Stimulated activated CD4-positive, alpha-beta T cell treated with anti-CD3 and anti-CD28 coated beads, Interleukin-4, amount 100 ng/mL, for 24 hours (primary cell): ENCODE measurements at regions not wholly inside any gene's neighbourhood (a gene's known extent, or its start where the extent isn't known, plus 50 kb on each side); places are given as distances from the start of the nearest gene placed in this dataset.

ENCODE experiments used
- DNase-seq: peaks from one replicate; pipeline ENCODE4 v3.0.0-alpha.2; 2020

GRCh38 chr22:22397292-22397870 lies 111.2 kb downstream of the ZNF280B start:
- DNase-seq = no peak

DNA sequence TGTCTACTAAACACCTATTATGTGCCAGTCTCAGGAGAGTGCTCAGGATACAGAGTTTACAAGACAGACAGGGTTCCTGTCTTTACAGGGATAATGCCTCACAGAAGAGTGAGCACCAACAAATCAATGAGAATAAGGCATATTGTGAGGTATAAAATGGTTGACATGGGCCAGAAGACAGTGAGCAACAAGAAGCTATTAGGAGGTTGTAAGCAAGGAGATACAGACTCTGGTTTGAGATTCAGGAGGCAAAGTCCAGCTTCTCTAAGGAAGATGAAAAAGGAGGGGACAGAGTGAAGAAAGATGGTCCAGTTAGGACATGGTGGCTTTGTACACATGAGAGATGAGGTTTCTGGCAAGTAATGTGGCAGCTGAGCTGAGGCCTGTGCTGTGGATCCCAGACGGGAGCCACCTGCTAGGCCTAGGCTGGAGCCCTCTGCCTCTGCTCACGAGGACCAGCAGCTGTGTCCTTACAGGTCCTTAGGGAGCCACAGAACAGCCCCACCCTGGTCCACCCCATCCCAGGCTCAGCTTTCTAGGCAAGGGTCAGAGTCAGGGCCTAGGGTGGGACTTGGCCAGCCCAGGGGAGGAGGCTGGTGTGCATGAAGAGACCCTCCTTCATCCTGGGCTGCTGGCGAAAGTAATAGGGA lies 110.5 kb downstream of the ZNF280B start:
- DNase-seq = no peak

GRCh38 chr22:22398530-22399327 lies 109.8 kb downstream of the ZNF280B start:
- DNase-seq = no peak

DNA sequence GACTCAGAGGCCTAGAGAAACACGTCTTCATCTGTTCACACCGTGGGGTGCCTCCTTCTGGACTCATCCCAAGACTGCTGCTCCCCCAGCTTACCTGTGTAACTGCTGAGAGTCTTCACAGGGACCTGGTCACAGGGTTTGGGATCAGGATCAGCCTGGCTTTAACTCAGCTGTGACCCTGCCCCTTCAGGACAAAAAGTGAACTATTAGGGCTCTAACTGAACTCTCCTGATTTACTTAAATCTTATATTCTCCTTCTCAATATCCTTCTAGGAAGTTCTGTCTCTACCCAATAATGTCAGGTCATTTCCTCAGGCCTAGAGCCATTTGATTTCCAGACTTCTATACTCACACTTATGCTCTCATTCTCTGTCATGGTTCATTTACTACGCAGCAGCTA lies 108.4 kb downstream of the ZNF280B start:
- DNase-seq = no peak

- no peak for DNase-seq
Observed at GRCh38 chr22:22400964-22401363, 107.6 kb downstream of the ZNF280B start.

GRCh38 chr22:22401381-22401780 lies 107.2 kb downstream of the ZNF280B start:
- DNase-seq = no peak

DNA sequence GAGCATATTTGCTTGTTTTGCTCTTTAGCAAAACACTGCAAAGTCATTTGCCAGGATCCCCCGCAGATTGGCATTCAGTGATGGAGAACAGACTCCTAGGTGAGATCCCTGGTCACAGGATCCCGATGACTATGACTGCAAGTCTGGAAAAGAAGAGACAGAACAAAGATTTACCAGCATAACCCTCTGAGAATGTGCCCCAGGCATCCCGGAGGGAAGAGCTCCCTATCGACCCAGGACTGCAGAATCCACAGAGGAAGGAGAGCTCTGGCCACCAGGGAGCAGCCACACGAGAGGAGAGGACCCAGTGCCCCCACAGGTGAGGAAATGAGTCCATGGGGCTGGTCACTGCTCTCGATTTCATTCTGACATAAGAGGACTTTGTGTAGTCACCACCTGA lies 105.2 kb downstream of the ZNF280B start:
- no peak for DNase-seq

DNA sequence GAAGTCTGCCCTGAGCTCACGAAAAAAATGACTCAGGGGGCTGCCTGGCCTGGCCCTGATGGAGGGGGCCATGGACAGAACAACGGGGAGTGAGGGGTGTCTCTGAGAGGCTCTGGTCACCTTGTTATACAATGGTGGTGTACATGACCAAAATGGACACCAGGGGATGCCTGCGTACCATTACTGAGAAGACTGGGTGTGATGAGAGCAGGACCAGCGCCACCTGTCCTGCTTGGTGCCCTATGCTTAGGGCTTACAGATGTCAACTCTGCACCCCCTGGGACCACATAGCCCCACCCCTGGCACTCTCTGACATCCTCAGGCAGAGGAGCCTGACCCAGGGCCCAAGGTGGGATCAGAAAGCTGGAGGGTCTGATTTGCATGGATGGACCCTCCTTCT lies 104.8 kb downstream of the ZNF280B start:
- no peak for DNase-seq

DNA sequence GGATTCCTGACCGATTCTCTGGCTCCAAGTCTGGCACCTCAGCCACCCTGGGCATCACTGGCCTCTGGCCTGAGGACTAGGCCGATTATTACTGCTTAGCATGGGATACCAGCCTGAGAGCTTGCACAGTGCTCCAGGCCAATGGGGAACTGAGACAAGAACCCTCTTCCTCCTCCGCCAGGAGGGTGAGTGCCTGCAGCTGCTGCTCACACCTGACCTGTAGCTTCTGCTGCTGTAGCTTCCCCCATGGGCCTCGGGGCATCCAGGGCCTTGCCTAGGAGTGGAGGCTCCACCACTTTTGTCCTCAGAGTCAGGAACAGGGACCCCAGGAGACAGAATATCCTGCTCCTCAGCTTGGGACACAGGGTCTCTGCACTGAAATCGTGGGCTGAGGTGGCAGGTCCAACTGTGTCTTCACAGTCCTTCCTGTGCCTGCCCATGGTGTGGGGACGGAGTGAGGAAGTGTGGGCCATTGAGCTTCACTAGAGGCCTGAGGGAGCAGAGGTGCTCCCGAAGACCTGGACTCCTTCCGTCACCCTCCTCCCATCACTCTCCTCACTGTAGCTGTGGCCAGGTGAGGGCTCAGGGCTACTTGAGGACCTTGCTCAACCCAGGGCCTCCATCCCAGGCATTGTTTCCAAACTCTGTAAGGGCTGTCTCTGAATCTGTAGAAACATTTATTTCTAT lies 103.8 kb downstream of the ZNF280B start:
- DNase-seq = no peak

GRCh38 chr22:22406445-22407027 lies 102.0 kb downstream of the ZNF280B start:
- DNase-seq = no peak

DNA sequence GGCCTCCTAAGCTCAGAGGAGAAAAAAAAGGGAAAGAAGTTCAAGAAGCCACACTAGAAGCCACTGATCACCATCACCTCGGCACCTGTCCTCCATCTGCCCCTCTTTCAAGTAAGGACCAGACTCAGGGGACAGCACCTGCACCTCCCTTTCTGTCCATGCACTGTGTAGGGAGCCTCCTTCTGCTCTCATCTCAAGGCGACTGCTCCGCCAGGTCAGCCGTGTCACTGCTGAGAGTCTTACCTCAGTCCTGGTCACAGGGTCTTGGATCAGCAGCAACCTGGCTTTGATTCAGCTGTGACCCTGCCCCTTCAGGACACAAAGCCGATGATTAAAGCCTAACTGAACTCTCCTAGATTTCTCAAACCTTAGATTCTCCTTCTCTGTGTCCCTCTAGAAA lies 101.5 kb downstream of the ZNF280B start:
- no peak for DNase-seq

DNA sequence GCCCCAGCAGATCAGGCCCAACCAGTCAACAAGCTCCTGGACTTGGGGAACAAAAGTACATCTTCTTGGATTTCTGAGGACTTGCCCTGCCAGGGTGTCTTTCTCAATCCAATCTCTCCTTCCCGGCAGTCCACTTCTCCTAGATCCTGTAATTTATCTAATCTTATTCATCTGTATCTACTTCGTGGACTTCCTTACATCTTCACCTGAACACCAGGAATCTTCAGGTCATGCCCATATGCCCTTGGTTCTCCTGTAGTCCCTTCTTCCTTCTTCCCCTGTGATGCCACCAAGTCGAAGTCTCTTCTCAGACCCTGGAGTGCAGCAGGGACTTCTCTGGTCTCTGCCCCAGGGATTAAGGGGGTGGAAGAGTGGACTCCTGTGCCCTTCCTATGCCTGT lies 100.3 kb downstream of the ZNF280B start:
- DNase-seq = no peak

DNA sequence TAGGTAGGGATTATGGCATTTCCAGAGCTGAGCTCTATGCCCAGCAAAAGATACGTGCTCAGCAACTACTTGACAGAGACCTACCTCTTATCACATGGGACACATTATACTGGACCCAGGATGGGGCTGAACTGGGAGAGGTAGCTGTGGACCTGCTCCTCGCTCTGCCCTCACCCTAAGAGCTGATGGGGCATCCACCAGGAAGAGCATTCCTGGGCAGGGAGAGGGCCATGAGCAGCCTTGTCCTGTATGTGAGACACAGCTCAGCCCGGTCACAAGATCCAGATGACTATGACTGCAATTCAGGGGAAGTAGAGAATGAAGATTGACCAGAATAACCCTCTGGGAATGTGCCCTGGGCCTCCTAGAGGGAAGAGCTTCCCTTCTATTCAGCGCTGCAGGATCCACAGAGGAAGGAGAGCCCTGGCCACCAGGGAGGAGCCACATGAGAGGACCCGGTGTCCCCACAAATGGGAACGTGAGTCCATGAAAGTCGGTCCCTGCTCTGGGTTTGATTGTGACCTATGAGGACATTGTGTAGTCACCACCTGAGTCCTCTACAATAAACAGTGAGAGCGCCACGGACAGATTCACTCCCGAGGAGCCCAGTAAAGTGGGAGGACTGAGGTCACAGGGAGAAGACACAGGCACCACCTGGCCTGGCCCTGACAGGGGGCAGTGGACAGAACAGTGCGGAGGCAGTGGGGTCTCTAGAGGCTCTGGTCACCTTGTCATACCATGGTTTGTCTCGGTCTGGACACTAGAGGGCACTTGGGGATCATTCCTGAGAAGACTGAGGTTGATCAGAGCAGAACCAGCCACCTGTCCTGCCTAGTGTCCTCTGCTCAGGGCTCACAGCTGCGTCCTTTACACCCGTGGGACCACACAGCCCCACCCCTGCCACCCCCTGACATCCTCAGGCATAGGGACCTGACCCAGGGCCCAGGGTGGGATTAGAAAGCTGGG lies 99.5 kb downstream of the ZNF280B start:
- no peak for DNase-seq

- no peak for DNase-seq
Observed at GRCh38 chr22:22410121-22410520, 98.4 kb downstream of the ZNF280B start.

DNA sequence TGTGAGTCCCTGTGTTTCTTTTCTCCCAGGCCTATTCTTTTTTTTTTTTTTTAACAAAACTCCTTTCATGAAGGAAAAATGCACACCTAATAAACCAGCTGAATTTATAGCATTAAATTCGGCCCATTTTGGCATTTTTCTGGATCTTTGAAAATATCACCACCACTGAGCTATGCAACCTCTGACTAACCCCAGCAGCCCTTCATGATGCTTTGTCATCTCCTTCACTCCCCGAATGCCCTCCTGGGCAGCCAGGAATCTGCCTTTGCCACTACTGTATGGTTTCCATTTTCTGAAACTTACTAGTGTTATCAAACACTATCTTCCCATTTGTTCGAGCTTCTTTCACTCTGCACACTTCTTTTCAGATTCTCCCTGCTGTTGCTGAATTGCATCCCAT lies 97.9 kb downstream of the ZNF280B start:
- no peak for DNase-seq

- DNase-seq = no peak
Observed at GRCh38 chr22:22414266-22414665, 94.3 kb downstream of the ZNF280B start.

DNA sequence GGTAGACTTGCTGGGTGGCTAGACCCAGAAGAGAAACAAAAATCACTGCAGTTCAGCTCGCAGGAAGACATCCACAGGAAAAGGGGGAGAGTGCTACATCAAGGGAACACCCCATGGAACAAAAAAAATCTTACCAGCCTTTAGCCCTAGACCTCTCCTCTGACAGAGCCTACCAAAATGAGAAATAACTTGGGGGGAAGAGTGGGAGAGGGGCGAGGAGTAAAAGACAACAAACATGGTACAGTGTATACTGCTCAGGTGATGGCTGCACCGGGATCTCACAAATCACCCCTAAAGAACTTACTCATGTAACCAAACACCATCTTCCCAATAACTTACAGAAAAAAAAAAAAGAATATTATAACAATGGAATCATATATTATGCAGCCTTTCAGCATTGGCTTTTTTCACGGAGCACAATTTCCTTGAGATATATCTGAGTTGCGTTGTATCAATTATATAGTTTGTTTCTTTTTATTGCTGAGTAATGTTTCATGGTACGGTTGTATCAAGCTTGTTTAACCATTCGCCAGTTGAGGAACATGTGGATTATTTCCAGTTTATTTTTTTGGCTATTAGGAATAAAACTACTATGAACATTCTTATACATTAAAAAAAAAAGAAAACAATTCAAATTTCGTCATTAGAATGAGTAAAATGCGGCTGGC lies 90.9 kb downstream of the ZNF280B start:
- DNase-seq = no peak

DNA sequence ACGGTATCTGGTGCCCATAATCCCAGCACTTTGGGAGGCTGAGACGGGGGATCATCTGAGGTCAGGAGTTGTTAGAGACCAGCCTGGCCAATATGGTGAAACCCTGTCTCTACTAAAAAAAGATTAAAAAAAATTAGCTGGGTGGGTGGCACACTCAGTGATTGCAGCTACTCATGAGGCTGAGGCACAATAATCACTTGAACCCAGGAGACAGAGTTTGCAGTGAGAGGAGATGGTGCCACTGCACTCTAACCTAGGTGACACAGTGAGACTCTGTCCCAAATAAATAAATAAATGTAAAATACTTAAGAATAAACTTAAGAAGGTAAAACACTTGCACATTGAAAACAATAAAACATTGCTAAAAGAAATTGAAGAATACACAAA lies 90.4 kb downstream of the ZNF280B start:
- no peak for DNase-seq

- DNase-seq = no peak
Observed at GRCh38 chr22:22418957-22419356, 89.6 kb downstream of the ZNF280B start.

DNA sequence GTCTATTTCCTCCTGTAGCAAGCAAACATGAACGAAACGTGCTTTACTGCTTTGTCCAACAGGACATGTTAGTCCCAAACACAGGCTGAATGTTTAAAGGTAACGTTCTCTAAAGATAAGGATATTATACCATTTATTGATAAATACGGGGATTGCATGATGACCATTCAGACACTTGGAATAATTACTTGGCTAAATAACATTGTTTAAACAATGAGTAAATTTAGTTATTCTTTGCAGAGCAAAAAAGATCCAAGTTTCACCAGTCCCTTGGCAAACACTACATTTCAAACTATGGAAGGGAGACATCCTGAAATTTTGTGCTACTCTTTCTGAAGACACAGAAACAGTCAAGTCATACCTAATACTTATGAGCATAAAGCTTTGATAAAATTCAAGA lies 88.0 kb downstream of the ZNF280B start:
- DNase-seq = no peak

- DNase-seq = no peak
Observed at GRCh38 chr22:22421392-22421791, 87.2 kb downstream of the ZNF280B start.
